Brain microvascular endothelial cell (primary cell): ENCODE measurements at regions not wholly inside any gene's neighbourhood (a gene's known extent, or its start where the extent isn't known, plus 50 kb on each side); places are given as distances from the start of the nearest gene placed in this dataset.

Experiments
- DNase-seq: peaks from one replicate; pipeline ENCODE4 v3.0.0-alpha.2; 2020
- H3K27ac ChIP-seq: fragments of 250-450 bp; sonication (Bioruptor Pico); 2 replicates; pipeline ENCODE4 v1.5.1; 2020; ENCODE audit warnings: mild to moderate bottlenecking, moderate library complexity
- H3K27me3 ChIP-seq: fragments of 250-450 bp; sonication (Bioruptor Pico); replicated peaks from 2 replicates; pipeline ENCODE4 v1.5.1; 2020; ENCODE audit warnings: mild to moderate bottlenecking
- H3K36me3 ChIP-seq: fragments of 250-450 bp; sonication (Bioruptor Pico); replicated peaks from 2 replicates; pipeline ENCODE4 v1.5.1; 2020; ENCODE audit warnings: mild to moderate bottlenecking
- H3K4me3 ChIP-seq: 2 replicates; pipeline ENCODE4 v1.5.1; 2011; ENCODE audit warnings: low read depth, mild to moderate bottlenecking, control low read depth, low read length, moderate library complexity
- in situ Hi-C: cut with HindIII; loops from 2 replicates; pipeline ENCODE4 v1.10.0; 2017; ENCODE audit warnings: low sequenced_read_pairs, low pct_ligation_motif_present
- TF ChIP-seq, protein P1 (sequence below): IDR thresholded peaks from 2 replicates; pipeline ENCODE4 v1.5.1; 2011; ENCODE audit warnings: low read depth, mild to moderate bottlenecking, moderate library complexity, low read length, control low read depth, inconsistent platforms; ENCODE audit errors: missing control alignments

DNA sequence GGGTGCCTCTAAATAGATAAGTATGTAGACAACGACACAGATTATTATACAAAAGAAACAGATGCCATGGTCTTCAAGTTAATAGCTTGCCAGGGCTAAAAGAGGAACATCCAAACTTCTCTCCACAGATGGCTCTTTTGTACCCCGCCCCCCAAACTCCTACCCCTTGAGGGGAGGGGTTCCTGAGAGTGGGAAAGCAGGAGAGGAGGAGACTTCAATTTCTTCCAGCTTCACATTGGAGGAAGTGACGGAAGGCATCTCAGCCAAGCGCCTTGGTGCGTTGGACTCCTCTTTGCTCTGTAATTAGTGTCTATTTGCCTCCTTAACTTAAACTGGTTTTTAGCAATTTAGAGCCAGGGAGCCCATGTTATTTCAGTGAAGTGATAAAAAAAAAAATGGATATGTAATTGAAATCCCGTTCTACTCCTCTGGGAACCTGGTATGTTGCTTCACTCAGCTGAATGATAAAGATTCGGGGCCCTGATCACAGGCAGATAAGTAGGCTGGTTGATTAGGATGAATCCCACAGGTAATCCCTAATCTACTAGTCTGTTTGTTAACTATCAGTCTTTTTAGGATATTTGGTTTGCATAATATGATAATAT, 580.9 kb upstream of the CADM1 start:
- in situ Hi-C loops = no loop called here
- Histone ChIP-seq H3K36me3 (no peaks in the 10 kb centered on the region), H3K27me3 (no peaks in the 10 kb centered on the region), H3K27ac (no peak overlapping the region), H3K4me3 (no peak overlapping the region)
- no peak for DNase-seq
- TF ChIP-seq, protein P1, sequence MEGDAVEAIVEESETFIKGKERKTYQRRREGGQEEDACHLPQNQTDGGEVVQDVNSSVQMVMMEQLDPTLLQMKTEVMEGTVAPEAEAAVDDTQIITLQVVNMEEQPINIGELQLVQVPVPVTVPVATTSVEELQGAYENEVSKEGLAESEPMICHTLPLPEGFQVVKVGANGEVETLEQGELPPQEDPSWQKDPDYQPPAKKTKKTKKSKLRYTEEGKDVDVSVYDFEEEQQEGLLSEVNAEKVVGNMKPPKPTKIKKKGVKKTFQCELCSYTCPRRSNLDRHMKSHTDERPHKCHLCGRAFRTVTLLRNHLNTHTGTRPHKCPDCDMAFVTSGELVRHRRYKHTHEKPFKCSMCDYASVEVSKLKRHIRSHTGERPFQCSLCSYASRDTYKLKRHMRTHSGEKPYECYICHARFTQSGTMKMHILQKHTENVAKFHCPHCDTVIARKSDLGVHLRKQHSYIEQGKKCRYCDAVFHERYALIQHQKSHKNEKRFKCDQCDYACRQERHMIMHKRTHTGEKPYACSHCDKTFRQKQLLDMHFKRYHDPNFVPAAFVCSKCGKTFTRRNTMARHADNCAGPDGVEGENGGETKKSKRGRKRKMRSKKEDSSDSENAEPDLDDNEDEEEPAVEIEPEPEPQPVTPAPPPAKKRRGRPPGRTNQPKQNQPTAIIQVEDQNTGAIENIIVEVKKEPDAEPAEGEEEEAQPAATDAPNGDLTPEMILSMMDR = no peak

DNA sequence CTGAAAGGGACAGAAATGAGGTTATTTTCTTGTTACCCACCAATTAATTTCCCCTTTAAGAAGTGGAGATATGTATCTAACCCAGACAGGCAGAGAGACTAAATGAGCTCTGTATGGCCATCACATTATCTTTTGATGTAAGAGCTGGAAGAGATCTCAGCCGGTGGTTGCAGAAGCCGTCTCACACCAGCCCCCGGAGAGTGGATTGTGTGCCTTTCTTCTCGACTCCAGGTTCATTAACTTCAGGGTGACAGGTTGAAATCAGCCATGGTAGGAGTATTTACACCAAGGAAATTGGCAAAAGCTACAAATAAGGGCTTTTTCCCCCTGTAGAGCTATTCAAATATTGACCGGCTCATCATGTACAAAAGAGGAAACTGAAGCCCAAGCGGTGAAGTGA, 580.3 kb upstream of the CADM1 start:
- no peak for DNase-seq
- no peaks in the 10 kb centered on the region for H3K27me3 ChIP-seq
- TF ChIP-seq, protein P1 = no peak
- H3K36me3 ChIP-seq = no peaks in the 10 kb centered on the region
- H3K4me3 ChIP-seq = no peak overlapping the region
- in situ Hi-C loops = no loop called here
- no peak overlapping the region for H3K27ac ChIP-seq

DNA sequence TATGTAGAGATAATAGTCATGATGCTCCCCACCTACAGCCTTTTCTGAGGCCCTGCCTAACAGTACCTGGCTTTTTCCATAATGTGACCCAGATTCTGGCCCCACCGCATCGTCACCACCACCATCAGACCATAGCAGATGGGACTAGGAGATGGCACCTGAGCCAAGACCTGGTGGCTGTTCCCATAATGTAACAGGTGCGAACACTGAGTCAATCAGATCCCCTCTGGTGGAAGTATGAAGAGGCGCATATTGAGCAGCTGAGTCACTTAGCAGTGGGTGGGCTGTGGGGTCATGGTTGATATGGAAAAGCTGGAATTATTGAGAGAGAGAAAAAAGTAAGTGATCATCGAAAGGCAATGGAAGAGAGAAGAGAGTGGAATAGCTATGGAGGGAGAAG, 578.0 kb upstream of the CADM1 start:
- Histone ChIP-seq H3K4me3 (no peak overlapping the region), H3K27me3 (no peaks in the 10 kb centered on the region), H3K36me3 (no peaks in the 10 kb centered on the region), H3K27ac (no peak overlapping the region)
- in situ Hi-C loops = no loop called here
- TF ChIP-seq, protein P1 = no peak
- DNase-seq = no peak

DNA sequence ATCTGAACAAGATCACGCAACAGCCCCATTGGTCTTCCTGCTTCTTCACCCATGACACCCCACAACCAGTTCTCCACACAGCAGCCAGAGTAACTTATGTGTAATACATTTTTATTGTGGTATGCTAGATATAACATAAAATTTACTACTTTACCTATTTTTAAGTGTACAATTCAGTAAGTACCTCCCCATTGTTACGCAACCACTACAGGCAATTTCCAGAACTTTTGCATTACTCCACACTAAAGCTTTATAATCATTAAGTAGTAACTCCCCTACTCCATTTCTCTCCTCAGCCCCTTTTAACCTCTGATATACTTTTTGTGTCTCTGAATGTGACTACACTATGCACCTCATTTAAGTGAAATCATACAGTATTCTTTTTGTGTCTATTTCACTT, 575.4 kb upstream of the CADM1 start:
- H3K4me3 ChIP-seq = no peak overlapping the region
- no peaks in the 10 kb centered on the region for H3K27me3 ChIP-seq
- DNase-seq = no peak
- TF ChIP-seq, protein P1 = no peak
- no peaks in the 10 kb centered on the region for H3K36me3 ChIP-seq
- in situ Hi-C loops = no loop called here
- H3K27ac ChIP-seq = no peak overlapping the region

DNA sequence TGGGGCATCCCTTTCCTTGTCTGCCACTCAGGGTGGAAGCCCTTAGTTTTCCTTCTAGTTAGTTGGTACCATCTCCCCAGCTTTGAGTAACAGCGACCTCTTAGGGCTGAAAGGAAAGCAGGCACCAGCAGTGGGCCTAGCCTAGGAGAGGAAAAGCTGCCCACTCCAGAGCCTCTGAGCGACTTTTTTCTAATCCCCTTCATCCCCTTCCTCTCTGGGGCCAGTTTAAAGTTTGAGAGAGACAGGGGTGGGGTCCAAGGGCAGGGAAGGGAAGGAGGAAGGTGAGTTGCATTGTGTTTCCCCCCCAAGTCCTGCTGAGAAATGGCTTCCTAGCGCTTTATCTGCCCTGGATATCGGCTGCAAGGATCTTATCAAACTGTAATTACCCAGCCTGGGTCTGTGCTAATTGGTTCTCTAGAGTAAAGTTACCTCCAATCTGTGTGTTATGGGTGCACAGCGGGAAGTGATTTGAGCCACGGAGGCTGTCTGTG, 573.9 kb upstream of the CADM1 start:
- no peak for DNase-seq
- no peak overlapping the region for H3K4me3 ChIP-seq
- in situ Hi-C loops = no loop called here
- no peaks in the 10 kb centered on the region for H3K36me3 ChIP-seq
- TF ChIP-seq, protein P1 = peak; percentile 49
- H3K27me3 ChIP-seq = no peaks in the 10 kb centered on the region
- H3K27ac ChIP-seq = no peak overlapping the region

DNA sequence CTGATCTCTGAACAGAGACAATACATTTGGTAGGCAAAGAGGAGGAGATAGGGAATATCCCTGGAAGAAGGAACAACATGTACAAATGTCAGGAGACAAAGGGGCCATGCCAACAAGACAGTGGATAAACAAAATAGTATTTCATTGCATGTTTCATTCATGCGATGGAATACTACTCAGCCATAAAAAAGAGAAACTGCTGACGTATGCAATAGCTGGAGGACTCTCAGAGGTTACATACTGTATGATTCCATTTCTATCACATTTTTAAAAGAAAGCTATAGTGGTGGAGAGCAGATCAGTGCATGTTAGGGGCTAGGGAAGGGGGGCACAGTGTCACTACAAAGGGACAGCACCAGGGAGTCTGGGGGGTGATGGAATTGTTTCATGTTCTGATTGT, 572.9 kb upstream of the CADM1 start:
- in situ Hi-C loops = no loop called here
- Histone ChIP-seq H3K4me3 (no peak overlapping the region), H3K27ac (no peak overlapping the region), H3K27me3 (no peaks in the 10 kb centered on the region), H3K36me3 (no peaks in the 10 kb centered on the region)
- no peak for DNase-seq
- TF ChIP-seq, protein P1 = no peak
